ENCODE measurements at regions not wholly inside any gene's neighbourhood (a gene's known extent, or its start where the extent isn't known, plus 50 kb on each side); places are given as distances from the start of the nearest gene placed in this dataset.

- H3K4me3 ChIP-seq (ENCODE audit: low read depth, low read length) = no peak overlapping the region
- DNase-seq = no peak
- no peaks in the 10 kb centered on the region for H3K4me1 ChIP-seq (ENCODE audit: control insufficient read depth, insufficient read depth, low read length, poor library complexity, severe bottlenecking)
- no peak overlapping the region for H3K27ac Mint-ChIP-seq
- peaks cover 30% of the 10 kb centered on the region for H3K27me3 Mint-ChIP-seq
- H3K36me3 ChIP-seq (ENCODE audit: control insufficient read depth, insufficient read depth, low read length) = no peaks in the 10 kb centered on the region
- H3K27ac ChIP-seq (ENCODE audit: insufficient read depth, low read length, poor library complexity, severe bottlenecking) = no peak overlapping the region
- no peak overlapping the region for H3K4me3 Mint-ChIP-seq
- H3K4me1 Mint-ChIP-seq = no peaks in the 10 kb centered on the region
- no peak for ATAC-seq (ENCODE audit: low read depth in 2 of 2)
- peaks cover 16% of the 10 kb centered on the region for H3K27me3 ChIP-seq (ENCODE audit: control insufficient read depth, insufficient read depth, low read length)
- peaks cover 3% of the 10 kb centered on the region for H3K36me3 Mint-ChIP-seq
- H3K9me3 ChIP-seq (ENCODE audit: control insufficient read depth in 2 of 2, low read length in 2 of 2) = peaks cover 0 to 1% of the 10 kb centered on the region in 2 experiments
- peaks cover 0 to 7% (median 2%) of the 10 kb centered on the region in 7 donors for H3K9me3 Mint-ChIP-seq
Measured at GRCh38 chr9:88932766-88933165, 58.5 kb upstream of the S1PR3 start.

- peaks cover 0 to 1% of the 10 kb centered on the region in 2 experiments for H3K9me3 ChIP-seq (ENCODE audit: control insufficient read depth in 2 of 2, low read length in 2 of 2)
- no peak for ATAC-seq (ENCODE audit: low read depth in 2 of 2)
- peaks cover 16% of the 10 kb centered on the region for H3K27me3 ChIP-seq (ENCODE audit: control insufficient read depth, insufficient read depth, low read length)
- H3K4me3 ChIP-seq (ENCODE audit: low read depth, low read length) = no peak overlapping the region
- H3K27ac ChIP-seq (ENCODE audit: insufficient read depth, low read length, poor library complexity, severe bottlenecking) = no peak overlapping the region
- Mint-ChIP-seq H3K27ac (no peak overlapping the region), H3K9me3 (peaks cover 0 to 7% (median 2%) of the 10 kb centered on the region in 7 donors), H3K27me3 (peaks cover 38% of the 10 kb centered on the region), H3K36me3 (peaks cover 3% of the 10 kb centered on the region), H3K4me1 (peaks cover 0 to 5% (median 0%) of the 10 kb centered on the region in 4 donors), H3K4me3 (no peak overlapping the region)
- H3K4me1 ChIP-seq (ENCODE audit: control insufficient read depth, insufficient read depth, low read length, poor library complexity, severe bottlenecking) = no peaks in the 10 kb centered on the region
- no peak for DNase-seq
- H3K36me3 ChIP-seq (ENCODE audit: control insufficient read depth, insufficient read depth, low read length) = no peaks in the 10 kb centered on the region
Measured at GRCh38 chr9:88933607-88934379, 57.5 kb upstream of the S1PR3 start.

GRCh38 chr9:88934876-88935535, 56.3 kb upstream of the S1PR3 start:
- Histone ChIP-seq H3K4me3 (ENCODE audit: low read depth, low read length) (no peak overlapping the region), H3K9me3 (ENCODE audit: control insufficient read depth in 2 of 2, low read length in 2 of 2) (peaks cover 0 to 1% of the 10 kb centered on the region in 2 experiments), H3K4me1 (ENCODE audit: control insufficient read depth, insufficient read depth, low read length, poor library complexity, severe bottlenecking) (no peaks in the 10 kb centered on the region), H3K27ac (ENCODE audit: insufficient read depth, low read length, poor library complexity, severe bottlenecking) (no peak overlapping the region), H3K27me3 (ENCODE audit: control insufficient read depth, insufficient read depth, low read length) (peaks cover 16% of the 10 kb centered on the region), H3K36me3 (ENCODE audit: control insufficient read depth, insufficient read depth, low read length) (no peaks in the 10 kb centered on the region)
- Mint-ChIP-seq H3K27me3 (peaks cover 38% of the 10 kb centered on the region), H3K9me3 (peaks cover 0 to 7% (median 1%) of the 10 kb centered on the region in 7 donors), H3K4me3 (no peak overlapping the region), H3K27ac (no peak overlapping the region), H3K4me1 (peaks cover 0 to 5% (median 0%) of the 10 kb centered on the region in 4 donors), H3K36me3 (peaks cover 3% of the 10 kb centered on the region)
- DNase-seq (no peak), ATAC-seq (ENCODE audit: low read depth in 2 of 2) (no peak)

GRCh38 chr9:88936132-88936531, 55.1 kb upstream of the S1PR3 start:
- no peaks in the 10 kb centered on the region for H3K36me3 Mint-ChIP-seq
- peaks cover 16% of the 10 kb centered on the region for H3K27me3 ChIP-seq (ENCODE audit: control insufficient read depth, insufficient read depth, low read length)
- H3K9me3 Mint-ChIP-seq = peaks cover 0 to 5% (median 0%) of the 10 kb centered on the region in 7 donors
- no peak overlapping the region for H3K27ac Mint-ChIP-seq
- H3K4me1 ChIP-seq (ENCODE audit: control insufficient read depth, insufficient read depth, low read length, poor library complexity, severe bottlenecking) = no peaks in the 10 kb centered on the region
- no peaks in the 10 kb centered on the region for H3K9me3 ChIP-seq (ENCODE audit: control insufficient read depth in 2 of 2, low read length in 2 of 2)
- ATAC-seq (ENCODE audit: low read depth in 2 of 2) (no peak), DNase-seq (no peak)
- H3K4me1 Mint-ChIP-seq = peaks cover 0 to 5% (median 0%) of the 10 kb centered on the region in 4 donors
- H3K27ac ChIP-seq (ENCODE audit: insufficient read depth, low read length, poor library complexity, severe bottlenecking) = no peak overlapping the region
- H3K36me3 ChIP-seq (ENCODE audit: control insufficient read depth, insufficient read depth, low read length) = no peaks in the 10 kb centered on the region
- no peak overlapping the region for H3K4me3 ChIP-seq (ENCODE audit: low read depth, low read length)
- peaks cover 36% of the 10 kb centered on the region for H3K27me3 Mint-ChIP-seq
- H3K4me3 Mint-ChIP-seq = no peak overlapping the region

- Mint-ChIP-seq H3K4me3 (no peak overlapping the region), H3K27ac (no peak overlapping the region), H3K4me1 (peaks cover 0 to 5% (median 0%) of the 10 kb centered on the region in 4 donors), H3K27me3 (peaks cover 36% of the 10 kb centered on the region), H3K9me3 (peaks cover 0 to 5% (median 0%) of the 10 kb centered on the region in 7 donors), H3K36me3 (no peaks in the 10 kb centered on the region)
- DNase-seq (no peak), ATAC-seq (ENCODE audit: low read depth in 2 of 2) (no peak)
- Histone ChIP-seq H3K36me3 (ENCODE audit: control insufficient read depth, insufficient read depth, low read length) (no peaks in the 10 kb centered on the region), H3K9me3 (ENCODE audit: control insufficient read depth in 2 of 2, low read length in 2 of 2) (no peaks in the 10 kb centered on the region), H3K4me1 (ENCODE audit: control insufficient read depth, insufficient read depth, low read length, poor library complexity, severe bottlenecking) (no peaks in the 10 kb centered on the region), H3K27ac (ENCODE audit: insufficient read depth, low read length, poor library complexity, severe bottlenecking) (no peak overlapping the region), H3K27me3 (ENCODE audit: control insufficient read depth, insufficient read depth, low read length) (peaks cover 16% of the 10 kb centered on the region), H3K4me3 (ENCODE audit: low read depth, low read length) (no peak overlapping the region)
Measured at GRCh38 chr9:88936668-88937067, 54.6 kb upstream of the S1PR3 start.

- Histone ChIP-seq H3K4me1 (ENCODE audit: control insufficient read depth, insufficient read depth, low read length, poor library complexity, severe bottlenecking) (no peaks in the 10 kb centered on the region), H3K36me3 (ENCODE audit: control insufficient read depth, insufficient read depth, low read length) (no peaks in the 10 kb centered on the region), H3K4me3 (ENCODE audit: low read depth, low read length) (no peak overlapping the region), H3K9me3 (ENCODE audit: control insufficient read depth in 2 of 2, low read length in 2 of 2) (no peaks in the 10 kb centered on the region), H3K27me3 (ENCODE audit: control insufficient read depth, insufficient read depth, low read length) (peaks cover 15% of the 10 kb centered on the region), H3K27ac (ENCODE audit: insufficient read depth, low read length, poor library complexity, severe bottlenecking) (no peak overlapping the region)
- DNase-seq = no peak
- Mint-ChIP-seq H3K36me3 (no peaks in the 10 kb centered on the region), H3K4me1 (peaks cover 0 to 11% (median 0%) of the 10 kb centered on the region in 4 donors), H3K9me3 (peaks cover 0 to 5% (median 0%) of the 10 kb centered on the region in 7 donors), H3K27ac (no peak overlapping the region), H3K4me3 (no peak overlapping the region), H3K27me3 (peaks cover 34% of the 10 kb centered on the region)
- ATAC-seq (ENCODE audit: low read depth in 2 of 2) = no peak
Measured at GRCh38 chr9:88937248-88937647, 54.0 kb upstream of the S1PR3 start.

GRCh38 chr9:88938189-88938588, 53.1 kb upstream of the S1PR3 start:
- H3K27me3 ChIP-seq (ENCODE audit: control insufficient read depth, insufficient read depth, low read length) = peaks cover 12% of the 10 kb centered on the region
- no peak overlapping the region for H3K27ac ChIP-seq (ENCODE audit: insufficient read depth, low read length, poor library complexity, severe bottlenecking)
- Mint-ChIP-seq H3K36me3 (no peaks in the 10 kb centered on the region), H3K27me3 (peaks cover 30% of the 10 kb centered on the region), H3K4me1 (peaks cover 0 to 11% (median 0%) of the 10 kb centered on the region in 4 donors), H3K27ac (no peak overlapping the region), H3K4me3 (no peak overlapping the region), H3K9me3 (peaks cover 0 to 5% (median 0%) of the 10 kb centered on the region in 7 donors)
- no peaks in the 10 kb centered on the region for H3K4me1 ChIP-seq (ENCODE audit: control insufficient read depth, insufficient read depth, low read length, poor library complexity, severe bottlenecking)
- H3K4me3 ChIP-seq (ENCODE audit: low read depth, low read length) = no peak overlapping the region
- H3K36me3 ChIP-seq (ENCODE audit: control insufficient read depth, insufficient read depth, low read length) = no peaks in the 10 kb centered on the region
- no peak for ATAC-seq (ENCODE audit: low read depth in 2 of 2)
- DNase-seq = no peak
- H3K9me3 ChIP-seq (ENCODE audit: control insufficient read depth in 2 of 2, low read length in 2 of 2) = no peaks in the 10 kb centered on the region

All from CD4-positive, CD25-positive, alpha-beta regulatory T cell (primary cell).